ENCODE measurements at regions not wholly inside any gene's neighbourhood (a gene's known extent, or its start where the extent isn't known, plus 50 kb on each side); places are given as distances from the start of the nearest gene placed in this dataset.

- no peak for TF ChIP-seq CTCF (IDR thresholded peaks at IDR 0.05; ENCODE audit: insufficient read depth, low read length)
- no peak for TF ChIP-seq POLR2AphosphoS5 (IDR thresholded peaks at IDR 0.05; ENCODE audit: low read depth)
- TF ChIP-seq GABPA (IDR thresholded peaks at IDR 0.05; ENCODE audit: low read depth), result no peak
- TF ChIP-seq REST (IDR thresholded peaks at IDR 0.05; ENCODE audit: insufficient replicate concordance, low read depth), result no peak
- TF ChIP-seq SPI1 (IDR thresholded peaks at IDR 0.05; ENCODE audit: borderline replicate concordance, low read depth), result no peak
Observed at GRCh38 chr1:60262701-60263100, 189.1 kb upstream of the C1orf87 start.

Data from HL-60 (cell line).